ENCODE measurements at regions not wholly inside any gene's neighbourhood (a gene's known extent, or its start where the extent isn't known, plus 50 kb on each side); places are given as distances from the start of the nearest gene placed in this dataset.
A peak's percentile ranks its signal among the peaks of the same experiment; 100 is the strongest.

DNA sequence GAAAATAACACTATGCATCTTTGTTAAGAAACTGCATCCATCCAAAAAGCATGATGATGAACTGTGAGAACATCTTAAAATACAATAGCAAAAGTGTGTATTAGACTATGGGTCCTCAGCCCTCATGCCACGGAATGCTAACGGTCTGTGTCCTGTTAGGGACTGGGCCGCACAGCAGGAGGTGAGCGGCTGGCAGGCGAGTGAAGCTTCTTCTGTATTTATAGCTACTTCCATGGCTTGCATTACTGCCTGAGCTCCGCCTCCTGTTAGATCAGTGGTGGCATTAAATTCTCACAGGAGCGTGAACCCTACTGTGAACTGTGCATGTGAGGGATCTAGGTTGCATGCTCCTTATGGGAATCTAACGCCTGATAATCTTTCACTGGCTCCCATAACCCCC lies 129.8 kb downstream of the NXNL2 start (continued):
- TF ChIP-seq, protein P1, sequence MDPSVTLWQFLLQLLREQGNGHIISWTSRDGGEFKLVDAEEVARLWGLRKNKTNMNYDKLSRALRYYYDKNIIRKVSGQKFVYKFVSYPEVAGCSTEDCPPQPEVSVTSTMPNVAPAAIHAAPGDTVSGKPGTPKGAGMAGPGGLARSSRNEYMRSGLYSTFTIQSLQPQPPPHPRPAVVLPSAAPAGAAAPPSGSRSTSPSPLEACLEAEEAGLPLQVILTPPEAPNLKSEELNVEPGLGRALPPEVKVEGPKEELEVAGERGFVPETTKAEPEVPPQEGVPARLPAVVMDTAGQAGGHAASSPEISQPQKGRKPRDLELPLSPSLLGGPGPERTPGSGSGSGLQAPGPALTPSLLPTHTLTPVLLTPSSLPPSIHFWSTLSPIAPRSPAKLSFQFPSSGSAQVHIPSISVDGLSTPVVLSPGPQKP (IDR thresholded peaks at IDR 0.05; ENCODE audit: low read depth, low read length), result no peak

DNA sequence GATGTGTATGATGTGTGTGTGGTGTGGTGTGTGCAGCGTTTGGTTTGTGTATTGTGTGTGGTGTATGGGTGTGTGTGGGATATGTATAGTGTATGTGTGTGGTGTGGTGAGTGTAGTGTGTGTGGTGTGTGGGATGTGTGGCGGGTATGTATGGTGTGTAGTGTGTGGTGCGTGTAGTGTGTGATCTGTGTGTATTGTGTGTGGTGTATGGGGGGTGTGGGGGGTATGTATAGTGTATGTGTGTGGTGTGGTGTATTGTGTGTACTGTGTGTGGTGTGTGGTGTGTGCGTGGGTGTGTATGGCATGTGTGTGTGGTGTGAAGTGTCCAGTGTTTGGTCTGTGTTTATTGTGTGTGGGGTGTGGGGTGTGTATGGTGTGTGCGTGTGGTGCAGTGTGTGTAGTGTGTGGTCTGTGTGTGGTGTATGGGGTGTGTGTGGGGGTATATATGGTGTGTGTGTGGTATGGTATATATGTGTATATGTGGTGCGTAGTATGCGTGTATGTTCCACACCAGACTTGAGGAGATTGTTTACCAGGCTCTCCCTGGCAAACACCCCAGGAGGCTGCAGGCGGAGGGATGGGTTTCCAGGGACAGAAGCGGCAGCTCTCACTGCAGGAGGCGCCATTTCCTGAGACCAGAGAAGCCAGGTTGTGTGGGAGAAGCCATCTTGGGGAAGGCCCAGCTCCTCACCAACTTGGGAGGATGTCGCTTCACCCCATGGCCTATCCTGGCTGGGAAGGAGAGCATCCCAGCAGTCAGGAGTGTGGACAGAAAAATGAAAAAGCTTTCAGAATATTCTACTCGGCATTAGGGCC lies 138.1 kb downstream of the NXNL2 start:
- ATAC-seq, result peak; percentile 13 to 65; a peak in 4 of 6 replicates
- Histone ChIP-seq H3K4me2 (no peak overlapping the region), H3K4me1 (no peaks in the 10 kb centered on the region), H3K27ac (no peak overlapping the region), H3K4me3 (no peak overlapping the region), H3K9me3 (peaks cover 14% of the 10 kb centered on the region)
- DNase-seq (ENCODE audit: low read depth in 1 of 2, low spot score in 1 of 2), result peak in 1 of 2 experiments; percentile 33
- ChIA-PET POLR2A (no interaction called here), CTCF (interaction anchor here (0.6 to 1.0 kb wide), 2 partner anchors 12 to 586 kb away, joined by 3 read pairs; no protein-coding TSS in a partner anchor)
- TF ChIP-seq, protein P2, sequence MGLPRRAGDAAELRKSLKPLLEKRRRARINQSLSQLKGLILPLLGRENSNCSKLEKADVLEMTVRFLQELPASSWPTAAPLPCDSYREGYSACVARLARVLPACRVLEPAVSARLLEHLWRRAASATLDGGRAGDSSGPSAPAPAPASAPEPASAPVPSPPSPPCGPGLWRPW (IDR thresholded peaks at IDR 0.05), result no peak
- no peak for TF ChIP-seq NFE2L2 (conservative IDR thresholded peaks at IDR 0.05; ENCODE audit: low read length)
- FAIRE-seq, result no peak
- 73% methylated on average over 12 of the region's 12 CpGs for WGBS (ENCODE audit: missing lambda C conversion rate)

DNA sequence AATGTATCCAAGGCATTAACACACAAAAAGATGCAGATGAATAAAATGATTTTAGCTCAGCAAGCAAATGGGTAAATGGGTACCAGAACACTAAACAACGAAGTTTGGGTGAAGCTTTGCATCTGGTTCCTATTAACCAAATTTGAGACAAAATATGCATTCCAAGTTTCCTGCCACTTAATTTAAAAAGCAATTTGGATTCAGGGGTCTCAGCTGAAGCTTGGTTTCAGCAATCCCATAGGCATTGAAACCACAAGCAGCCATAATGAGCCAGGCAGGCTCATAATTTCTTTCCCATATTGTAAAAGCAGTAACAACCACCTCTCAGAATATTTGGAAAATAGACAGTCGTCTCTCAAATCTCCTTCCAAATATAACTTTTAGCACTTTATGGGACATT lies 138.9 kb downstream of the NXNL2 start:
- CTCF ChIA-PET, result interaction anchor here (0.7 to 1.0 kb wide), 2 partner anchors 13 to 302 kb away, joined by 3 read pairs; no protein-coding TSS in a partner anchor
- H3K27ac ChIP-seq, result no peak overlapping the region
- no peak for FAIRE-seq
- WGBS (ENCODE audit: missing lambda C conversion rate), result 76% methylated on average over 2 of the region's 2 CpGs
- TF ChIP-seq ESRRA (IDR thresholded peaks at IDR 0.05; ENCODE audit: borderline replicate concordance, low read length) (no peak), RARB (CRISPR knock-in tag; IDR thresholded peaks at IDR 0.05) (no peak), RCOR1 (IDR thresholded peaks at IDR 0.05; ENCODE audit: low read depth, low read length) (no peak), TFCP2L1 (CRISPR knock-in tag; IDR thresholded peaks at IDR 0.05) (no peak), RAD21 (conservative IDR thresholded peaks at IDR 0.05 in 1 of 2, IDR thresholded peaks at IDR 0.05 in 1 of 2) (no peak), POLR2AphosphoS2 (conservative IDR thresholded peaks at IDR 0.05; ENCODE audit: low read length) (no peak), HOXB13 (CRISPR knock-in tag; IDR thresholded peaks at IDR 0.05; ENCODE audit: low read depth) (no peak), NR3C1 (IDR thresholded peaks at IDR 0.05) (no peak), ZC3H11A (IDR thresholded peaks at IDR 0.05) (no peak), FOSB (CRISPR knock-in tag; IDR thresholded peaks at IDR 0.05) (no peak), MYC (IDR thresholded peaks at IDR 0.05; ENCODE audit: borderline replicate concordance, low read length) (no peak), HEYL (CRISPR knock-in tag; IDR thresholded peaks at IDR 0.05) (no peak), ZSCAN20 (CRISPR knock-in tag; IDR thresholded peaks at IDR 0.05) (no peak), RFX5 (IDR thresholded peaks at IDR 0.05) (no peak), EP300 (IDR thresholded peaks at IDR 0.05) (no peak)
- TF ChIP-seq, protein P3, sequence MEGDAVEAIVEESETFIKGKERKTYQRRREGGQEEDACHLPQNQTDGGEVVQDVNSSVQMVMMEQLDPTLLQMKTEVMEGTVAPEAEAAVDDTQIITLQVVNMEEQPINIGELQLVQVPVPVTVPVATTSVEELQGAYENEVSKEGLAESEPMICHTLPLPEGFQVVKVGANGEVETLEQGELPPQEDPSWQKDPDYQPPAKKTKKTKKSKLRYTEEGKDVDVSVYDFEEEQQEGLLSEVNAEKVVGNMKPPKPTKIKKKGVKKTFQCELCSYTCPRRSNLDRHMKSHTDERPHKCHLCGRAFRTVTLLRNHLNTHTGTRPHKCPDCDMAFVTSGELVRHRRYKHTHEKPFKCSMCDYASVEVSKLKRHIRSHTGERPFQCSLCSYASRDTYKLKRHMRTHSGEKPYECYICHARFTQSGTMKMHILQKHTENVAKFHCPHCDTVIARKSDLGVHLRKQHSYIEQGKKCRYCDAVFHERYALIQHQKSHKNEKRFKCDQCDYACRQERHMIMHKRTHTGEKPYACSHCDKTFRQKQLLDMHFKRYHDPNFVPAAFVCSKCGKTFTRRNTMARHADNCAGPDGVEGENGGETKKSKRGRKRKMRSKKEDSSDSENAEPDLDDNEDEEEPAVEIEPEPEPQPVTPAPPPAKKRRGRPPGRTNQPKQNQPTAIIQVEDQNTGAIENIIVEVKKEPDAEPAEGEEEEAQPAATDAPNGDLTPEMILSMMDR (IDR thresholded peaks at IDR 0.05), result no peak
- TF ChIP-seq, protein P4, sequence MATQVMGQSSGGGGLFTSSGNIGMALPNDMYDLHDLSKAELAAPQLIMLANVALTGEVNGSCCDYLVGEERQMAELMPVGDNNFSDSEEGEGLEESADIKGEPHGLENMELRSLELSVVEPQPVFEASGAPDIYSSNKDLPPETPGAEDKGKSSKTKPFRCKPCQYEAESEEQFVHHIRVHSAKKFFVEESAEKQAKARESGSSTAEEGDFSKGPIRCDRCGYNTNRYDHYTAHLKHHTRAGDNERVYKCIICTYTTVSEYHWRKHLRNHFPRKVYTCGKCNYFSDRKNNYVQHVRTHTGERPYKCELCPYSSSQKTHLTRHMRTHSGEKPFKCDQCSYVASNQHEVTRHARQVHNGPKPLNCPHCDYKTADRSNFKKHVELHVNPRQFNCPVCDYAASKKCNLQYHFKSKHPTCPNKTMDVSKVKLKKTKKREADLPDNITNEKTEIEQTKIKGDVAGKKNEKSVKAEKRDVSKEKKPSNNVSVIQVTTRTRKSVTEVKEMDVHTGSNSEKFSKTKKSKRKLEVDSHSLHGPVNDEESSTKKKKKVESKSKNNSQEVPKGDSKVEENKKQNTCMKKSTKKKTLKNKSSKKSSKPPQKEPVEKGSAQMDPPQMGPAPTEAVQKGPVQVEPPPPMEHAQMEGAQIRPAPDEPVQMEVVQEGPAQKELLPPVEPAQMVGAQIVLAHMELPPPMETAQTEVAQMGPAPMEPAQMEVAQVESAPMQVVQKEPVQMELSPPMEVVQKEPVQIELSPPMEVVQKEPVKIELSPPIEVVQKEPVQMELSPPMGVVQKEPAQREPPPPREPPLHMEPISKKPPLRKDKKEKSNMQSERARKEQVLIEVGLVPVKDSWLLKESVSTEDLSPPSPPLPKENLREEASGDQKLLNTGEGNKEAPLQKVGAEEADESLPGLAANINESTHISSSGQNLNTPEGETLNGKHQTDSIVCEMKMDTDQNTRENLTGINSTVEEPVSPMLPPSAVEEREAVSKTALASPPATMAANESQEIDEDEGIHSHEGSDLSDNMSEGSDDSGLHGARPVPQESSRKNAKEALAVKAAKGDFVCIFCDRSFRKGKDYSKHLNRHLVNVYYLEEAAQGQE (IDR thresholded peaks at IDR 0.05), result no peak
- TF ChIP-seq, protein P5, sequence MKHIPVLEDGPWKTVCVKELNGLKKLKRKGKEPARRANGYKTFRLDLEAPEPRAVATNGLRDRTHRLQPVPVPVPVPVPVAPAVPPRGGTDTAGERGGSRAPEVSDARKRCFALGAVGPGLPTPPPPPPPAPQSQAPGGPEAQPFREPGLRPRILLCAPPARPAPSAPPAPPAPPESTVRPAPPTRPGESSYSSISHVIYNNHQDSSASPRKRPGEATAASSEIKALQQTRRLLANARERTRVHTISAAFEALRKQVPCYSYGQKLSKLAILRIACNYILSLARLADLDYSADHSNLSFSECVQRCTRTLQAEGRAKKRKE (CRISPR knock-in tag; IDR thresholded peaks at IDR 0.05; ENCODE audit: low read depth), result no peak
- TF ChIP-seq, protein P6, sequence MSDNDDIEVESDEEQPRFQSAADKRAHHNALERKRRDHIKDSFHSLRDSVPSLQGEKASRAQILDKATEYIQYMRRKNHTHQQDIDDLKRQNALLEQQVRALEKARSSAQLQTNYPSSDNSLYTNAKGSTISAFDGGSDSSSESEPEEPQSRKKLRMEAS (IDR thresholded peaks at IDR 0.05), result no peak
- no peak overlapping the region for H3K4me3 ChIP-seq
- peaks cover 14% of the 10 kb centered on the region for H3K9me3 ChIP-seq
- no peaks in the 10 kb centered on the region for H3K4me1 ChIP-seq
- no peak for ATAC-seq
- DNase-seq (ENCODE audit: low read depth in 1 of 2, low spot score in 1 of 2), result no peak
- no peak overlapping the region for H3K4me2 ChIP-seq
- POLR2A ChIA-PET, result no interaction called here
